BE2C (cell line): ENCODE measurements at regions not wholly inside any gene's neighbourhood (a gene's known extent, or its start where the extent isn't known, plus 50 kb on each side); places are given as distances from the start of the nearest gene placed in this dataset.

Experiments
- DNase-seq: peaks from one replicate; pipeline ENCODE4 v3.0.0-alpha.2; 2020
- H3K27me3 ChIP-seq: fragments of 250-450 bp; sonication (Bioruptor Pico); 2 replicates; pipeline ENCODE4 v1.5.1; 2020; ENCODE audit warnings: mild to moderate bottlenecking
- H3K36me3 ChIP-seq: fragments of 250-450 bp; sonication (Bioruptor Pico); 2 replicates; pipeline ENCODE4 v1.5.1; 2020; ENCODE audit warnings: mild to moderate bottlenecking
- H3K4me1 ChIP-seq: fragments of 250-450 bp; sonication (Bioruptor Pico); 2 replicates; pipeline ENCODE4 v1.5.1; 2020
- H3K4me3 ChIP-seq: 2 replicates; pipeline ENCODE4 v1.5.1; 2011; ENCODE audit warnings: low read depth, low read length
- H3K9me3 ChIP-seq: fragments of 250-450 bp; sonication (Bioruptor Pico); 2 replicates; pipeline ENCODE4 v1.5.1; 2020
- CTCF ChIP-seq: IDR thresholded peaks from 2 replicates; pipeline ENCODE4 v1.5.1; 2012; ENCODE audit warnings: mild to moderate bottlenecking, low read depth, low read length

- no peak for DNase-seq
- Histone ChIP-seq H3K4me3 (no peak overlapping the region), H3K9me3 (no peaks in the 10 kb centered on the region), H3K36me3 (no peaks in the 10 kb centered on the region), H3K4me1 (peaks cover 4% of the 10 kb centered on the region), H3K27me3 (no peaks in the 10 kb centered on the region)
- no peak for TF ChIP-seq CTCF
Observed at GRCh38 chr1:221902961-221903360, 161.1 kb upstream of the DUSP10 start.

- DNase-seq: no peak
- TF ChIP-seq CTCF: no peak
Observed at GRCh38 chr1:221900678-221901077, 158.8 kb upstream of the DUSP10 start.

GRCh38 chr1:221897321-221897721, 155.4 kb upstream of the DUSP10 start:
- H3K9me3 ChIP-seq: no peaks in the 10 kb centered on the region
- no peak for TF ChIP-seq CTCF
- H3K4me1 ChIP-seq: peaks cover 4% of the 10 kb centered on the region
- DNase-seq: peak; percentile 41
- H3K27me3 ChIP-seq: no peaks in the 10 kb centered on the region
- H3K4me3 ChIP-seq: no peak overlapping the region
- H3K36me3 ChIP-seq: no peaks in the 10 kb centered on the region

More at GRCh38 chr1:221900678-221901077, 158.8 kb upstream of the DUSP10 start:
- H3K9me3 ChIP-seq: no peaks in the 10 kb centered on the region
- no peaks in the 10 kb centered on the region for H3K36me3 ChIP-seq
- H3K4me1 ChIP-seq: peaks cover 4% of the 10 kb centered on the region
- H3K4me3 ChIP-seq: no peak overlapping the region
- H3K27me3 ChIP-seq: no peaks in the 10 kb centered on the region

- Histone ChIP-seq H3K4me1 (peaks cover 18% of the 10 kb centered on the region), H3K9me3 (no peaks in the 10 kb centered on the region)
Observed at GRCh38 chr1:221892301-221892830, 150.5 kb upstream of the DUSP10 start.

GRCh38 chr1:221891708-221892107, 149.8 kb upstream of the DUSP10 start:
- Histone ChIP-seq H3K4me1 (peaks cover 20% of the 10 kb centered on the region), H3K27me3 (no peaks in the 10 kb centered on the region), H3K9me3 (no peaks in the 10 kb centered on the region), H3K36me3 (no peaks in the 10 kb centered on the region), H3K4me3 (no peak overlapping the region)
- no peak for TF ChIP-seq CTCF
- DNase-seq: peak; percentile 38

More at GRCh38 chr1:221892301-221892830, 150.5 kb upstream of the DUSP10 start:
- Histone ChIP-seq H3K36me3 (no peaks in the 10 kb centered on the region), H3K27me3 (no peaks in the 10 kb centered on the region), H3K4me3 (no peak overlapping the region)
- no peak for DNase-seq
- TF ChIP-seq CTCF: no peak

GRCh38 chr1:221888801-221889200, 146.9 kb upstream of the DUSP10 start:
- Histone ChIP-seq H3K4me1 (peaks cover 26% of the 10 kb centered on the region), H3K36me3 (no peaks in the 10 kb centered on the region), H3K9me3 (no peaks in the 10 kb centered on the region), H3K27me3 (no peaks in the 10 kb centered on the region), H3K4me3 (no peak overlapping the region)
- TF ChIP-seq CTCF: no peak
- DNase-seq: no peak
